Dendritic cell treated with granulocyte-macrophage colony-stimulating factor and Interleukin-4, amounts not matched to agents 40 ng/mL and 50 ng/mL, for 4 days (primary cell): ENCODE measurements at regions not wholly inside any gene's neighbourhood (a gene's known extent, or its start where the extent isn't known, plus 50 kb on each side); places are given as distances from the start of the nearest gene placed in this dataset.

Experiments
- H3K27ac Mint-ChIP-seq: one replicate; pipeline ENCODE4 v1.8.0; 2022; ENCODE audit warnings: mild to moderate bottlenecking, mixed read lengths
- H3K27me3 Mint-ChIP-seq: one replicate; pipeline ENCODE4 v1.8.0; 2022; ENCODE audit warnings: mild to moderate bottlenecking, mixed read lengths
- H3K36me3 Mint-ChIP-seq: one replicate; pipeline ENCODE4 v1.8.0; 2022; ENCODE audit warnings: low read depth, mixed read lengths
- H3K4me1 Mint-ChIP-seq: one replicate; pipeline ENCODE4 v1.8.0; 2022; ENCODE audit warnings: low read depth, mixed read lengths
- H3K4me3 Mint-ChIP-seq: one replicate; pipeline ENCODE4 v1.8.0; 2022; ENCODE audit warnings: mild to moderate bottlenecking, moderate library complexity, mixed read lengths
- H3K9me3 Mint-ChIP-seq: one replicate; pipeline ENCODE4 v1.8.0; 2022; ENCODE audit warnings: mixed read lengths
- intact Hi-C: fragments of 100-400 bp; cut with micrococcal nuclease; formaldehyde crosslinking; loops from one replicate; pipeline ENCODE4 v1.15.0; 2022

GRCh38 chr18:55775972-55776371, 188.0 kb upstream of the TCF4 start:
- Mint-ChIP-seq H3K4me1 (peaks cover 19% of the 10 kb centered on the region), H3K27ac (no peak overlapping the region), H3K36me3 (no peaks in the 10 kb centered on the region), H3K4me3 (no peak overlapping the region), H3K27me3 (peaks cover 15% of the 10 kb centered on the region), H3K9me3 (no peaks in the 10 kb centered on the region)
- intact Hi-C loops: loop anchor here (5.0 kb wide), 1 partner anchor 189 kb away; the partner anchor contains the start of gene TCF4

GRCh38 chr18:55774505-55774904, 186.5 kb upstream of the TCF4 start:
- Mint-ChIP-seq H3K27me3 (peaks cover 1% of the 10 kb centered on the region), H3K4me3 (no peak overlapping the region), H3K36me3 (no peaks in the 10 kb centered on the region), H3K9me3 (no peaks in the 10 kb centered on the region), H3K27ac (no peak overlapping the region), H3K4me1 (peaks cover 8% of the 10 kb centered on the region)
- intact Hi-C loops: no loop called here

DNA sequence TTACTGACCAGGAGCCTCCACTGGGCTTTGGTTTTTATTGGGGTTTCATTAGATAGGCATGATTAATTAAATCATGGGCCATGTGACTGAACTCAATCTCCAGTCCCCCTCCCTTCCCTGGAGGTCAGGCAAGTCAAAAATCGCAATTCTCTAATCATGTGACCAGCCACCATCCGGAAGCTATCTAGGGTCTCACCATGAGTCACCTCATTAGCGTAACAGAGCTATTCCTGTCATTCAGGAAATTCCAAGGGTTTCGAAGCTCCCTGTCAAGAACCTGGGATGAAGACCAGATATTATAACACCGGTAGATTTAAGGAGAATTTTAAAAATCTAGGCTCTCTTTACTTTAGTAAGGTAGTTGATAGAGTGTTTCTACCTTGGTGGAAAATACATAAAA, 180.3 kb upstream of the TCF4 start:
- H3K27me3 Mint-ChIP-seq: no peaks in the 10 kb centered on the region
- intact Hi-C loops: no loop called here
- H3K4me1 Mint-ChIP-seq: no peaks in the 10 kb centered on the region
- no peak overlapping the region for H3K27ac Mint-ChIP-seq
- H3K9me3 Mint-ChIP-seq: peaks cover 8% of the 10 kb centered on the region
- no peaks in the 10 kb centered on the region for H3K36me3 Mint-ChIP-seq
- no peak overlapping the region for H3K4me3 Mint-ChIP-seq

- no peaks in the 10 kb centered on the region for H3K4me1 Mint-ChIP-seq
- H3K4me3 Mint-ChIP-seq: no peak overlapping the region
- intact Hi-C loops: no loop called here
- H3K27ac Mint-ChIP-seq: no peak overlapping the region
- H3K27me3 Mint-ChIP-seq: no peaks in the 10 kb centered on the region
- no peaks in the 10 kb centered on the region for H3K36me3 Mint-ChIP-seq
- H3K9me3 Mint-ChIP-seq: peaks cover 8% of the 10 kb centered on the region
These were observed 176.4 kb upstream of the TCF4 start for GRCh38 chr18:55764386-55764785.

- Mint-ChIP-seq H3K4me1 (no peaks in the 10 kb centered on the region), H3K36me3 (no peaks in the 10 kb centered on the region), H3K9me3 (peaks cover 8% of the 10 kb centered on the region), H3K27ac (no peak overlapping the region), H3K4me3 (no peak overlapping the region), H3K27me3 (no peaks in the 10 kb centered on the region)
- intact Hi-C loops: no loop called here
These were observed 175.8 kb upstream of the TCF4 start for GRCh38 chr18:55763805-55764204.

DNA sequence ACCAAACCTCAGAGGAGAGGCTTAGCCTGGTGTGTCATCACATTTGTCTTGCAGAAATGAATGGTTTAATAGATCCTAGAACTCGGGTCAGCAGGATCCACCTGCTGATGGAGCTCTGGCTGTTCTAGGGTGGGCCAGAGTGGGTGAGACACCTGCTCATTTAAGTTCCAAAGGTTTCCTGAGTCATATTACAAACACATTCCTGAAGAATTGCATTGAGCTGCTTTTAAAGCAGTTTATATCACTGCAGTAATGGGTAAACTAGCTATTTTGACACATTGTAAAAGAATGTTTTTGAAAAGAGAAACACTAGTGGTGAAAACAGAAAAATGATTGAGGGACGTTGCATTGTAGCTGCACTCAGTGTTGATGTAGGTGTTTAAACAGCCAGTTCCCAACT, 175.3 kb upstream of the TCF4 start:
- Mint-ChIP-seq H3K27me3 (no peaks in the 10 kb centered on the region), H3K9me3 (peaks cover 8% of the 10 kb centered on the region), H3K27ac (no peak overlapping the region), H3K4me3 (no peak overlapping the region), H3K36me3 (no peaks in the 10 kb centered on the region), H3K4me1 (no peaks in the 10 kb centered on the region)
- intact Hi-C loops: no loop called here

DNA sequence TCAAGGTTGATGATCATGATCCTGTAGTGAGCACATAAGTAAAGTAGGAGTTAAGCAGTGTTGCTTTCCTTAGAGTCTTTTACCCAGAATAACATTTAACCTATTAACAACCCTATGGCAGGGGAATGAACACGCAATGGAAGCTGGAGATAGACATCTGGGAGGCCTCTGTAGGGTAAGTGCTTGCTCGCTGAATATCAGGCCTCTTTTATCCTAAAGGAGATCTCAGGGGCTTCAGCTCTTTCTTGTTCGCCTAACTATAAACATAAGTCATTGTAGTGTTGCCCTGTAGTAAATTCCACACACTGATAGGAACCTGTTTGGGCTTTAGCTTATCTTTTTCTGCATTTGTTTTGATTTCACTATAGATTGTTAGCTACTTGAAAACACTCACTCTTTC, 174.4 kb upstream of the TCF4 start:
- no peaks in the 10 kb centered on the region for H3K4me1 Mint-ChIP-seq

DNA sequence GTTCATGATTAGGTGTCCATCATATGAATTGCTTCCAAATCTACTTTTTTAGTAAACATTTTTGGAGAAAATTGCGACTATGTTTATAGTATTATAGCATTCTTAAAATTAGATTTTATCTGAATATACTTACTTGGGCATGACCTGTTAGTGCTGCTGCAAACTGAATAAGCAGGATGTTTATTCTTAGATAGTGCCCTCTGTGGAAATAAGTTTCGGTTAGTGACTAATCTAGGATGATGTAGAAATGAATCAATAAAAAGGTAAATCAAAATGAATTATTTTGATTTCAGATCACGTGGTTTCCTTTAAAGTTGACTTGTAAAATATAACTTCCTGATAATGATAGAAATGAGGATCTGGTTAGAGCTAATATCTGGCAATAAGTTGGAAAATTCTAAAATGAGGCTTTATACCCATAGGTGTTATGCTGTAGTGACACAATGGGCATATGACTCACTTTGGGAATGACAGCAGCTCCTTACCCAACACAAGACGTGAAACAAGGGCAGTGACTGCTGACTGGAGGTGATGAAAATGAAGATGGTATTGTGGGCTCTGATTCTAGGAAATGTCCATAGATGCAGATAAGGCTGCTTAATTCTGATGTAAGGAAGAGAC, 165.8 kb upstream of the TCF4 start:
- Mint-ChIP-seq H3K36me3 (no peaks in the 10 kb centered on the region), H3K27me3 (no peaks in the 10 kb centered on the region), H3K9me3 (no peaks in the 10 kb centered on the region), H3K4me3 (no peak overlapping the region), H3K27ac (no peak overlapping the region), H3K4me1 (no peaks in the 10 kb centered on the region)
- intact Hi-C loops: no loop called here

More for the DNA sequence above, 174.4 kb upstream of the TCF4 start:
- H3K27ac Mint-ChIP-seq: no peak overlapping the region
- H3K4me3 Mint-ChIP-seq: no peak overlapping the region
- H3K27me3 Mint-ChIP-seq: no peaks in the 10 kb centered on the region
- H3K9me3 Mint-ChIP-seq: peaks cover 8% of the 10 kb centered on the region
- intact Hi-C loops: no loop called here
- H3K36me3 Mint-ChIP-seq: no peaks in the 10 kb centered on the region

- H3K4me1 Mint-ChIP-seq: no peaks in the 10 kb centered on the region
- intact Hi-C loops: no loop called here
- no peaks in the 10 kb centered on the region for H3K36me3 Mint-ChIP-seq
- H3K4me3 Mint-ChIP-seq: no peak overlapping the region
- H3K27ac Mint-ChIP-seq: no peak overlapping the region
- no peaks in the 10 kb centered on the region for H3K9me3 Mint-ChIP-seq
- H3K27me3 Mint-ChIP-seq: no peaks in the 10 kb centered on the region
These were observed 163.5 kb upstream of the TCF4 start for GRCh38 chr18:55751476-55751875.

DNA sequence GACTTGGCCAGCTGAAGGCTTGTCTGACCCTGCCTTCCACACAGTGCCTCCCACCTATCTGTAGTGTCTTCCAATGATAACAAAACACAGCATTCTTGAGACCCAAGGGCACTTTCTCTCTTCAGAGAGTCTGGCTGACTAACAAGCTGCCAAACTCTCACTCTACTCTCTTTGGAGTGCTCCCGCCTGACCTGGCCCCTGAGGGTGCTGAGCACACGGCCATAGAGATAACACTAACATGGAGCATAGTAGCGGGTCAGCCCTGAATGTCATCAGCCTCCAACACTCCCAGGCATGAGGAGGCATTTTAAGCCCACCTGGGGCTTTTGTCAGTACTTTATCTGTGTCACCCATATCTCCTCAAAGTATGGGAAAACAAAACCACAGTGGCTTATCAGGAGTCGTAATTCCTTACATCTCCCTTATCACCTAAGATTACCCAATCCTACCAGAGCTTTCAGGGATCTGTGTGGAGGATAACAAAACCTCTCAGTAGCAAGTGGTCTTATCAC, 160.3 kb upstream of the TCF4 start:
- Mint-ChIP-seq H3K27me3 (no peaks in the 10 kb centered on the region), H3K4me3 (no peak overlapping the region), H3K4me1 (no peaks in the 10 kb centered on the region), H3K27ac (no peak overlapping the region), H3K9me3 (no peaks in the 10 kb centered on the region), H3K36me3 (no peaks in the 10 kb centered on the region)
- intact Hi-C loops: no loop called here

DNA sequence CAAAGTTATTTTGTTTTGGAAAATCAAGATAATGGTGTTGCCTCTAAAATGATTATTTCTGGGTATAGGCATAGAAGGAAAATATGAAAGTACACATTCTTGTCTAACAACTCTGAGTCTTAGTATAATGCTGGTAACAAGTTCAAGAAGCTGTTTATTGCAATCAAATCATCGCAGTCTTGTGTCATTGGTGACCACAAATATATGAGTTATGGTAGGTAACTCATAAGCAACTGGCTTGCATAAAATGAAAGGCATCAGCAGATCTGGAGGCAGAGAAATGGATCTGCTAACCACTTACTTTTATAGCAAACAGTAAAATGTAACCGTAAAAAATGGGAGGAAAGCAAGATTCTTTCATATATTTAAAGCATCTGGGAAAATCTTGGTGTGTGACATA, 156.2 kb upstream of the TCF4 start:
- Mint-ChIP-seq H3K9me3 (no peaks in the 10 kb centered on the region), H3K27me3 (no peaks in the 10 kb centered on the region), H3K27ac (no peak overlapping the region), H3K4me3 (no peak overlapping the region), H3K4me1 (no peaks in the 10 kb centered on the region), H3K36me3 (no peaks in the 10 kb centered on the region)
- intact Hi-C loops: no loop called here

DNA sequence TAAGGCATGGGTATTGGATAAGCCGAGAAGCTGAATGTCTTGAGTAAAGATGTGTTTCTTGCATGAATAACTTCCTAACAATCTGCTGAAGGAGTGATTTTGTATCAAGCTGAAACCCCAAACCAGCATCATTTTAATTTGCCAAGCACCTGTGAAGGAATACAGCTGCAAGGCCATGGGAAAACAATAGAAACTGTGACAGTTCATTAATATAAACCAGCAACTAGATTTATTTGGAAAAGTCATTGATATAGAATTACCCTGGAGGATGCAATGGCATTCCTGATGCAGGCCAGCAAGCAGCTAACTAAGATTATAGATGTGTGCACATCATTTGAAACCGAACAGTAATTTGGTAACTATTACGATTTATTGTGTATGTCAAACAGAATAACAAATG, 155.7 kb upstream of the TCF4 start:
- intact Hi-C loops: no loop called here
- Mint-ChIP-seq H3K36me3 (no peaks in the 10 kb centered on the region), H3K27ac (no peak overlapping the region), H3K4me3 (no peak overlapping the region), H3K9me3 (no peaks in the 10 kb centered on the region), H3K4me1 (no peaks in the 10 kb centered on the region), H3K27me3 (no peaks in the 10 kb centered on the region)

DNA sequence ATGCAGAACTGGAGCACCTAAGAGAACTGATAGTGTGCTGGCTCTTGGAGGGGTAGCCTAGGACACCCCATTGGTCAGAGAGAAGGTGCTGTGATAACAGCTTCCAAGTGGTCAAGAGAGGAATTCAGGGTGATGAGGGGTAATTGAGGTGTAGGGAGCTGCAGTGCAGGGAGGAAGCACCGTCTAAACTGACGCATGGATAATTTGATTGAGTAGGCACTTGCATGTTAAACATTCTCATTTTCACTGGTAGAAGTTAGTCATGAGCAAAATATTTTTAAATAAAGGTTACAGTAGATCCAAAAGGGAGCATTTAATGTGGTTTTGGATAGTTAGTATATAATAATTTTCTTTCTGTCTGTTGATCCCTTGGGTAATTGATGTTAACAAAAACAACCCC, 155.1 kb upstream of the TCF4 start:
- Mint-ChIP-seq H3K36me3 (no peaks in the 10 kb centered on the region), H3K27me3 (no peaks in the 10 kb centered on the region), H3K27ac (no peak overlapping the region), H3K9me3 (no peaks in the 10 kb centered on the region), H3K4me3 (no peak overlapping the region), H3K4me1 (no peaks in the 10 kb centered on the region)
- intact Hi-C loops: no loop called here

- Mint-ChIP-seq H3K27ac (no peak overlapping the region), H3K4me3 (no peak overlapping the region), H3K36me3 (no peaks in the 10 kb centered on the region), H3K4me1 (no peaks in the 10 kb centered on the region), H3K9me3 (no peaks in the 10 kb centered on the region), H3K27me3 (no peaks in the 10 kb centered on the region)
- intact Hi-C loops: no loop called here
These were observed 151.5 kb upstream of the TCF4 start for GRCh38 chr18:55739488-55739887.

GRCh38 chr18:55738483-55739114, 150.6 kb upstream of the TCF4 start:
- Mint-ChIP-seq H3K27me3 (no peaks in the 10 kb centered on the region), H3K27ac (no peak overlapping the region), H3K36me3 (no peaks in the 10 kb centered on the region), H3K9me3 (no peaks in the 10 kb centered on the region), H3K4me1 (no peaks in the 10 kb centered on the region), H3K4me3 (no peak overlapping the region)
- intact Hi-C loops: no loop called here
